IMR-90 (cell line): ENCODE measurements at regions not wholly inside any gene's neighbourhood (a gene's known extent, or its start where the extent isn't known, plus 50 kb on each side); places are given as distances from the start of the nearest gene placed in this dataset.

Experiments
- BHLHE40 ChIP-seq: fragments of 150-350 bp; IDR thresholded peaks from 2 replicates; pipeline ENCODE4 v1.6.1; 2016; ENCODE audit warnings: mild to moderate bottlenecking, low read depth, low read length
- CEBPB ChIP-seq: IDR thresholded peaks from 2 replicates; pipeline ENCODE4 v1.6.1; 2012; ENCODE audit warnings: low read depth, low read length, improper control_type of control experiment
- ELK1 ChIP-seq: fragments of 150-350 bp; IDR thresholded peaks from 2 replicates; pipeline ENCODE4 v1.6.1; 2016; ENCODE audit warnings: low read depth, mild to moderate bottlenecking, low read length, moderate library complexity, borderline replicate concordance
- MXI1 ChIP-seq: IDR thresholded peaks from 2 replicates; pipeline ENCODE4 v1.6.1; 2012; ENCODE audit warnings: low read depth, mild to moderate bottlenecking, low read length, moderate library complexity, borderline replicate concordance
- NFE2L2 ChIP-seq: fragments of 150-350 bp; IDR thresholded peaks from 2 replicates; pipeline ENCODE4 v1.6.1; 2016; ENCODE audit warnings: low read depth, mild to moderate bottlenecking, low read length
- POLR2A ChIP-seq: IDR thresholded peaks from 2 replicates; pipeline ENCODE4 v1.6.1; 2012; ENCODE audit warnings: mild to moderate bottlenecking, low read depth, low read length
- RAD21 ChIP-seq: IDR thresholded peaks from 2 replicates; pipeline ENCODE4 v1.6.1; 2012; ENCODE audit warnings: low read length, improper control_type of control experiment
- RCOR1 ChIP-seq: IDR thresholded peaks from 2 replicates; pipeline ENCODE4 v1.6.1; 2012; ENCODE audit warnings: mild to moderate bottlenecking, low read length, improper control_type of control experiment; ENCODE audit not compliant: insufficient replicate concordance
- RFX5 ChIP-seq: IDR thresholded peaks from 2 replicates; pipeline ENCODE4 v1.8.0; 2012; ENCODE audit warnings: low read depth, mild to moderate bottlenecking, low read length, moderate library complexity
- SMC3 ChIP-seq: fragments of 150-350 bp; IDR thresholded peaks from 2 replicates; pipeline ENCODE4 v1.6.1; 2016; ENCODE audit warnings: low read depth, mild to moderate bottlenecking, antibody characterized with exemption, low read length, moderate library complexity
- TF ChIP-seq, protein P1 (sequence below): conservative IDR thresholded peaks from 2 replicates; pipeline ENCODE4 v1.5.1; 2012; ENCODE audit warnings: mild to moderate bottlenecking, low read depth, low read length, improper control_type of control experiment

DNA sequence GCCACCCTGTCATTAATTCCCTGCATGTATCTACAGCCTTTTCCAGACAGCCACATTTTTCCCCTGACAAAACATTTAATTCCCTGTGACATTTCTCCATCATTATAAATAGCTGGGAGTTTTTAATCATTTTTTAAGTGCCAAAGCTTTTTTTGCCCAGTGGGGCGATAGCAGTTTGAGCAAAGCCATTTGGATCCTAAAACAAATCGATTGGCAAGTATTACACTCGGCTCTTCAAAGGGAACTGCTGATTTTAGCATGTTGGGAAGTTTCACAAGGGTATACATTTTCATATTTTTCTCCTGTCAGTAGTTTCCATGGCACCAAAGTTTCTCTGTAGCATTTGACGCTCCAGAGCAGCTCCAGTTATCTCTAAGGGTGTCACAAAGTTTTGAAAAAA lies 210.8 kb downstream of the HIPK3 start:
- TF ChIP-seq, protein P1, sequence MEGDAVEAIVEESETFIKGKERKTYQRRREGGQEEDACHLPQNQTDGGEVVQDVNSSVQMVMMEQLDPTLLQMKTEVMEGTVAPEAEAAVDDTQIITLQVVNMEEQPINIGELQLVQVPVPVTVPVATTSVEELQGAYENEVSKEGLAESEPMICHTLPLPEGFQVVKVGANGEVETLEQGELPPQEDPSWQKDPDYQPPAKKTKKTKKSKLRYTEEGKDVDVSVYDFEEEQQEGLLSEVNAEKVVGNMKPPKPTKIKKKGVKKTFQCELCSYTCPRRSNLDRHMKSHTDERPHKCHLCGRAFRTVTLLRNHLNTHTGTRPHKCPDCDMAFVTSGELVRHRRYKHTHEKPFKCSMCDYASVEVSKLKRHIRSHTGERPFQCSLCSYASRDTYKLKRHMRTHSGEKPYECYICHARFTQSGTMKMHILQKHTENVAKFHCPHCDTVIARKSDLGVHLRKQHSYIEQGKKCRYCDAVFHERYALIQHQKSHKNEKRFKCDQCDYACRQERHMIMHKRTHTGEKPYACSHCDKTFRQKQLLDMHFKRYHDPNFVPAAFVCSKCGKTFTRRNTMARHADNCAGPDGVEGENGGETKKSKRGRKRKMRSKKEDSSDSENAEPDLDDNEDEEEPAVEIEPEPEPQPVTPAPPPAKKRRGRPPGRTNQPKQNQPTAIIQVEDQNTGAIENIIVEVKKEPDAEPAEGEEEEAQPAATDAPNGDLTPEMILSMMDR, result no peak
- TF ChIP-seq RCOR1, result no peak
- TF ChIP-seq RFX5, result no peak
- TF ChIP-seq POLR2A, result no peak
- no peak for TF ChIP-seq CEBPB
- TF ChIP-seq BHLHE40, result no peak
- TF ChIP-seq NFE2L2, result no peak
- no peak for TF ChIP-seq SMC3
- no peak for TF ChIP-seq MXI1
- no peak for TF ChIP-seq RAD21
- TF ChIP-seq ELK1, result no peak
